IMR-90 (cell line): ENCODE measurements at regions not wholly inside any gene's neighbourhood (a gene's known extent, or its start where the extent isn't known, plus 50 kb on each side); places are given as distances from the start of the nearest gene placed in this dataset.

ENCODE experiments used
- ATAC-seq: fragments of 200-7000 bp; cut with Tn5 transposase; 2 replicates; pipeline ENCODE4 v1.9.1; 2020; ENCODE audit warnings: low read depth, mild to moderate bottlenecking, moderate library complexity
- BruUV-seq: library from RNA; stranded (reverse); fragments of 400-500 nt; replicated peaks from 2 replicates; lab custom pipeline; 2021; lab: Mats Ljungman, UMichigan
- CTCF ChIA-PET: fragments of 300-600 bp; formaldehyde crosslinking; extraction: SDS; loops from one replicate; lab custom pipeline; 2021; ENCODE audit warnings: antibody characterized with exemption; lab: Yijun Ruan, JAX
- POLR2A ChIA-PET: fragments of 300-600 bp; sonication (Branson Sonifier 250); formaldehyde crosslinking; loops from one replicate; lab custom pipeline; 2022; ENCODE audit warnings: antibody characterized with exemption; ENCODE audit not compliant: unreplicated experiment; lab: Charles Lee
- DNase-seq: peaks from one replicate; pipeline ENCODE4 v3.0.0; 2013
- H2AFZ ChIP-seq: replicated peaks from 2 replicates; pipeline ENCODE3; 2013; ENCODE audit warnings: low read length, mild to moderate bottlenecking; ENCODE audit not compliant: poor library complexity
- H2AK5ac ChIP-seq: 2 replicates; pipeline ENCODE4 v1.6.1; 2013; ENCODE audit warnings: low read depth, low read length, inconsistent platforms
- H2AK9ac ChIP-seq: replicated peaks from 2 replicates; pipeline ENCODE3; 2013; ENCODE audit warnings: mild to moderate bottlenecking, low read depth, low read length, moderate library complexity; ENCODE audit not compliant: poor library complexity
- H2BK120ac ChIP-seq: 2 replicates; pipeline ENCODE4 v1.6.1; 2013; ENCODE audit warnings: low read depth, low read length, inconsistent platforms
- H2BK15ac ChIP-seq: 3 replicates; pipeline ENCODE4 v1.6.1; 2013; ENCODE audit warnings: low read depth, low read length, inconsistent platforms
- H2BK20ac ChIP-seq: 2 replicates; pipeline ENCODE4 v1.6.1; 2013; ENCODE audit warnings: low read depth, mild to moderate bottlenecking, inconsistent platforms, low read length, moderate library complexity
- H2BK5ac ChIP-seq: 2 replicates; pipeline ENCODE4 v1.6.1; 2013; ENCODE audit warnings: mild to moderate bottlenecking, low read depth, low read length, inconsistent platforms; ENCODE audit not compliant: poor library complexity, severe bottlenecking
- H3K14ac ChIP-seq: replicated peaks from 2 replicates; pipeline ENCODE4 v1.6.1; 2013; ENCODE audit warnings: low read depth, low read length, inconsistent platforms
- H3K18ac ChIP-seq: 2 replicates; pipeline ENCODE4 v1.6.1; 2013; ENCODE audit warnings: low read depth, low read length, control low read depth
- H3K23ac ChIP-seq: 2 replicates; pipeline ENCODE4 v1.6.1; 2013; ENCODE audit warnings: low read depth, low read length, inconsistent platforms
- H3K27ac ChIP-seq: 2 replicates; pipeline ENCODE4 v1.5.1; 2013; ENCODE audit warnings: mild to moderate bottlenecking, control low read depth, low read length; ENCODE audit not compliant: insufficient read depth
- H3K27me3 ChIP-seq: 2 replicates; pipeline ENCODE4 v1.6.1; 2013; ENCODE audit warnings: low read length; ENCODE audit not compliant: control insufficient read depth, insufficient read depth
- H3K36me3 ChIP-seq: 2 replicates; pipeline ENCODE4 v1.6.1; 2013; ENCODE audit warnings: low read length, mixed read lengths; ENCODE audit not compliant: control insufficient read depth, insufficient read depth
- H3K4ac ChIP-seq: 2 replicates; pipeline ENCODE4 v1.6.1; 2013; ENCODE audit warnings: low read depth, low read length, inconsistent platforms
- H3K4me1 ChIP-seq: 2 replicates; pipeline ENCODE4 v1.6.1; 2013; ENCODE audit warnings: low read length, mixed read lengths; ENCODE audit not compliant: control insufficient read depth, insufficient read depth
- H3K4me2 ChIP-seq: 2 replicates; pipeline ENCODE4 v1.6.1; 2013; ENCODE audit warnings: low read depth, mild to moderate bottlenecking, control low read depth, low read length, moderate library complexity
- H3K4me3 ChIP-seq: 2 replicates; pipeline ENCODE4 v1.5.1; 2013; ENCODE audit warnings: low read depth, mild to moderate bottlenecking, control low read depth, low read length, moderate library complexity; ENCODE audit not compliant: insufficient read depth
- H3K56ac ChIP-seq: 2 replicates; pipeline ENCODE4 v1.6.1; 2013; ENCODE audit warnings: low read length, inconsistent platforms; ENCODE audit not compliant: insufficient read depth; ENCODE audit errors: extremely low read depth
- H3K79me1 ChIP-seq, 2 experiments: 2 replicates each; pipeline ENCODE4 v1.6.1; 2013; ENCODE audit warnings: low read length in 2 of 2, inconsistent platforms in 1 of 2, low read depth in 1 of 2
- H3K9ac ChIP-seq: 2 replicates; pipeline ENCODE4 v1.6.1; 2013; ENCODE audit warnings: low read depth, low read length, control low read depth
- H3K9me1 ChIP-seq: 2 replicates; pipeline ENCODE4 v1.6.1; 2013; ENCODE audit warnings: low read length, inconsistent platforms; ENCODE audit not compliant: insufficient read depth
- H3K9me3 ChIP-seq: 2 replicates; pipeline ENCODE4 v1.6.1; 2013; ENCODE audit warnings: low read length; ENCODE audit not compliant: control insufficient read depth, insufficient read depth
- H4K20me1 ChIP-seq: 2 replicates; pipeline ENCODE4 v1.6.1; 2013; ENCODE audit warnings: low read length, inconsistent platforms; ENCODE audit not compliant: insufficient read depth
- H4K5ac ChIP-seq: 2 replicates; pipeline ENCODE4 v1.6.1; 2013; ENCODE audit warnings: mild to moderate bottlenecking, low read depth, low read length, control low read depth
- H4K8ac ChIP-seq, 2 experiments: 2 replicates each; pipeline ENCODE4 v1.6.1; 2013; ENCODE audit warnings: low read depth in 2 of 2, low read length in 2 of 2, control low read depth in 1 of 2, inconsistent platforms in 1 of 2
- H4K91ac ChIP-seq: 2 replicates; pipeline ENCODE4 v1.6.1; 2013; ENCODE audit warnings: low read depth, low read length, inconsistent platforms; ENCODE audit not compliant: insufficient read depth
- BHLHE40 ChIP-seq: fragments of 150-350 bp; IDR thresholded peaks from 2 replicates; pipeline ENCODE4 v1.6.1; 2016; ENCODE audit warnings: mild to moderate bottlenecking, low read depth, low read length
- CEBPB ChIP-seq: IDR thresholded peaks from 2 replicates; pipeline ENCODE4 v1.6.1; 2012; ENCODE audit warnings: low read depth, low read length, improper control_type of control experiment
- CHD1 ChIP-seq: IDR thresholded peaks from 2 replicates; pipeline ENCODE4 v1.6.1; 2012; ENCODE audit warnings: low read depth, low read length, improper control_type of control experiment
- CTCF ChIP-seq: conservative IDR thresholded peaks from 2 replicates; pipeline ENCODE4 v1.5.1; 2012; ENCODE audit warnings: mild to moderate bottlenecking, low read depth, low read length, improper control_type of control experiment
- ELK1 ChIP-seq: fragments of 150-350 bp; IDR thresholded peaks from 2 replicates; pipeline ENCODE4 v1.6.1; 2016; ENCODE audit warnings: low read depth, mild to moderate bottlenecking, low read length, moderate library complexity, borderline replicate concordance
- FOS ChIP-seq: fragments of 150-350 bp; IDR thresholded peaks from 2 replicates; pipeline ENCODE4 v1.6.1; 2016; ENCODE audit warnings: low read depth, low read length
- MAFK ChIP-seq: IDR thresholded peaks from 2 replicates; pipeline ENCODE4 v1.6.1; 2012; ENCODE audit warnings: low read depth, low read length, improper control_type of control experiment
- MAZ ChIP-seq: IDR thresholded peaks from 2 replicates; pipeline ENCODE4 v1.6.1; 2012; ENCODE audit warnings: low read depth, mild to moderate bottlenecking, low read length, improper control_type of control experiment, moderate library complexity, borderline replicate concordance
- MXI1 ChIP-seq: IDR thresholded peaks from 2 replicates; pipeline ENCODE4 v1.6.1; 2012; ENCODE audit warnings: low read depth, mild to moderate bottlenecking, low read length, moderate library complexity, borderline replicate concordance
- NFE2L2 ChIP-seq: fragments of 150-350 bp; IDR thresholded peaks from 2 replicates; pipeline ENCODE4 v1.6.1; 2016; ENCODE audit warnings: low read depth, mild to moderate bottlenecking, low read length
- POLR2A ChIP-seq: IDR thresholded peaks from 2 replicates; pipeline ENCODE4 v1.6.1; 2012; ENCODE audit warnings: mild to moderate bottlenecking, low read depth, low read length
- RAD21 ChIP-seq: IDR thresholded peaks from 2 replicates; pipeline ENCODE4 v1.6.1; 2012; ENCODE audit warnings: low read length, improper control_type of control experiment
- RCOR1 ChIP-seq: IDR thresholded peaks from 2 replicates; pipeline ENCODE4 v1.6.1; 2012; ENCODE audit warnings: mild to moderate bottlenecking, low read length, improper control_type of control experiment; ENCODE audit not compliant: insufficient replicate concordance
- RFX5 ChIP-seq: IDR thresholded peaks from 2 replicates; pipeline ENCODE4 v1.8.0; 2012; ENCODE audit warnings: low read depth, mild to moderate bottlenecking, low read length, moderate library complexity
- SMC3 ChIP-seq: fragments of 150-350 bp; IDR thresholded peaks from 2 replicates; pipeline ENCODE4 v1.6.1; 2016; ENCODE audit warnings: low read depth, mild to moderate bottlenecking, antibody characterized with exemption, low read length, moderate library complexity
- USF2 ChIP-seq: fragments of 150-350 bp; IDR thresholded peaks from 2 replicates; pipeline ENCODE4 v1.6.1; 2017; ENCODE audit warnings: mild to moderate bottlenecking, antibody characterized with exemption, low read length, low read depth
- WGBS, 2 experiments: methylation state at CpG; one replicate each; pipeline versions ENCODE4 v1.1.5 to v1.1.7; 2013; ENCODE audit warnings: missing lambda C conversion rate in 2 of 2; ENCODE audit not compliant: insufficient read length in 1 of 2; ENCODE audit errors: extremely low coverage in 2 of 2; 5-methylcytosine and 5-hydroxymethylcytosine counted together
- dilution Hi-C: fragments of 300-500 bp; cut with HindIII; formaldehyde crosslinking; loops from one replicate; pipeline ENCODE4 v1.14.3; 2018; ENCODE audit warnings: low sequenced_read_pairs; ENCODE audit not compliant: unreplicated experiment
- in situ Hi-C: fragments of 300-500 bp; cut with MboI; formaldehyde crosslinking; loops from 3 replicates; pipeline ENCODE4 v1.14.3; 2019; ENCODE audit warnings: low sequenced_read_pairs, inconsistent platforms, mixed read lengths
- intact Hi-C: fragments of 100-400 bp; cut with micrococcal nuclease; formaldehyde crosslinking; loops from 2 replicates; pipeline ENCODE4 v1.10.0; 2022

- H4K20me1 ChIP-seq: no peaks in the 10 kb centered on the region
- no TSS peak for BruUV-seq
- no peak overlapping the region for H3K18ac ChIP-seq
- no peak overlapping the region for H3K56ac ChIP-seq
- no peak overlapping the region for H3K9ac ChIP-seq
- WGBS, 2 experiments: no CpG with 5 or more reads among the region's 1 CpG
- no peak overlapping the region for H3K4me3 ChIP-seq
- TF ChIP-seq RAD21 (no peak), SMC3 (no peak), FOS (no peak), MAZ (no peak), RCOR1 (no peak), CEBPB (no peak), BHLHE40 (no peak), NFE2L2 (no peak), CHD1 (no peak), MXI1 (no peak), MAFK (no peak), CTCF (no peak), POLR2A (no peak), RFX5 (no peak), USF2 (no peak), ELK1 (no peak)
- H3K27me3 ChIP-seq: no peaks in the 10 kb centered on the region
- H3K23ac ChIP-seq: no peak overlapping the region
- intact Hi-C loops: no loop called here
- dilution Hi-C loops: no loop called here
- H3K14ac ChIP-seq: no peak overlapping the region
- H2AK5ac ChIP-seq: no peak overlapping the region
- H4K5ac ChIP-seq: no peak overlapping the region
- H3K4ac ChIP-seq: no peak overlapping the region
- DNase-seq: no peak
- H2BK120ac ChIP-seq: no peak overlapping the region
- no peak overlapping the region for H2BK20ac ChIP-seq
- H2AFZ ChIP-seq: no peak overlapping the region
- no peaks in the 10 kb centered on the region for H3K36me3 ChIP-seq
- H4K8ac ChIP-seq: no peak overlapping the region
- no peak for ATAC-seq
- no peak overlapping the region for H2BK15ac ChIP-seq
- no peak overlapping the region for H2BK5ac ChIP-seq
- peaks cover 2% of the 10 kb centered on the region; the same call in 1 of the 2 replicates for H3K9me3 ChIP-seq
- no peaks in the 10 kb centered on the region for H3K9me1 ChIP-seq
- ChIA-PET CTCF (interaction anchor here (0.8 to 1.6 kb wide), 2 partner anchors 21 to 527 kb away, joined by 3 to 5 read pairs; no protein-coding TSS in a partner anchor), POLR2A (no interaction called here)
- H4K91ac ChIP-seq: no peak overlapping the region
- H3K79me1 ChIP-seq: no peaks in the 10 kb centered on the region
- no peak overlapping the region for H3K27ac ChIP-seq
- no peaks in the 10 kb centered on the region for H3K4me1 ChIP-seq
- no peak overlapping the region for H3K4me2 ChIP-seq
- H2AK9ac ChIP-seq: no peak overlapping the region
- in situ Hi-C loops: no loop called here
Measured at GRCh38 chr12:86387591-86388145, 131.5 kb upstream of the MGAT4C start.
